K562 (cell line): ENCODE measurements at regions not wholly inside any gene's neighbourhood (a gene's known extent, or its start where the extent isn't known, plus 50 kb on each side); places are given as distances from the start of the nearest gene placed in this dataset.
"Not testable (repeated sequence)": the region's sequence is repeated elsewhere in the genome, so short reads cannot be mapped to it uniquely, and the experiment has no call there.

Source experiments
- ATAC-seq: fragments of 200-7000 bp; cut with Tn5 transposase; 3 replicates; pipeline ENCODE4 v1.9.1; 2020; ENCODE audit warnings: moderate library complexity
- BruUV-seq: library from RNA; stranded (reverse); fragments of 400-500 nt; replicated peaks from 2 replicates; lab custom pipeline; 2021; lab: Mats Ljungman, UMichigan
- CTCF ChIA-PET: fragments of 300-600 bp; formaldehyde crosslinking; extraction: SDS; loops from one replicate; lab custom pipeline; 2021; ENCODE audit warnings: low intra/inter-chr PET ratio; lab: Yijun Ruan, JAX
- POLR2A ChIA-PET: fragments of 300-600, 350-650 bp; sonication (Branson Sonifier 250); formaldehyde crosslinking; extraction: SDS; loops from one replicate; lab custom pipeline; 2021; ENCODE audit warnings: antibody characterized with exemption, inconsistent platforms; lab: Yijun Ruan, JAX
- DNase-seq, 4 experiments: peaks; one replicate each; pipeline versions ENCODE4 v3.0.0 to v3.0.0-alpha.2; 2011 to 2018; ENCODE audit warnings: low spot score in 3 of 4, mixed read lengths in 3 of 4; ENCODE audit errors: extremely low read depth in 1 of 4
- FAIRE-seq: peaks from 2 replicates; lab custom pipeline; 2011; peaks lifted over from hg19 to GRCh38; lab: Jason Lieb, UNC
- H2AFZ ChIP-seq: 2 replicates; pipeline ENCODE4 v1.6.0; 2011; ENCODE audit warnings: low read depth, low read length, control low read depth, inconsistent platforms
- H3K27ac ChIP-seq: fragments of 200-600 bp; 3 replicates; pipeline ENCODE4 v1.8.0; 2011; ENCODE audit warnings: low read depth, mild to moderate bottlenecking, control low read depth, inconsistent platforms, low read length, moderate library complexity, mixed read lengths; ENCODE audit errors: extremely low read depth
- H3K27me3 ChIP-seq, 2 experiments: fragments of 300-600 bp in 1 of 2; 2 replicates in 1 of 2; 3 replicates in 1 of 2; pipeline versions ENCODE4 v1.6.0 to v1.8.0; 2011; ENCODE audit warnings: inconsistent platforms in 2 of 2, low read length in 2 of 2, mild to moderate bottlenecking in 1 of 2, mixed read lengths in 1 of 2, moderate library complexity in 1 of 2; ENCODE audit not compliant: control insufficient read depth in 2 of 2, insufficient read depth in 2 of 2
- H3K36me3 ChIP-seq: fragments of 300-600 bp; 3 replicates; pipeline ENCODE4 v1.8.0; 2011; ENCODE audit warnings: mild to moderate bottlenecking, low read length, inconsistent platforms; ENCODE audit not compliant: control insufficient read depth, insufficient read depth
- H3K4me1 ChIP-seq, 2 experiments: fragments of 200-600 bp in 1 of 2; replicated peaks in 1 of 2; 2 replicates in 1 of 2; 3 replicates in 1 of 2; pipeline versions ENCODE4 v1.5.1 to v1.8.0; 2011; ENCODE audit warnings: inconsistent platforms in 2 of 2, low read length in 2 of 2, mild to moderate bottlenecking in 1 of 2, mixed read lengths in 1 of 2, moderate library complexity in 1 of 2; ENCODE audit not compliant: control insufficient read depth in 2 of 2, insufficient read depth in 2 of 2
- H3K4me2 ChIP-seq: 2 replicates; pipeline ENCODE4 v1.6.1; 2011; ENCODE audit warnings: low read length, control low read depth, inconsistent platforms, mixed read lengths; ENCODE audit not compliant: insufficient read depth
- H3K4me3 ChIP-seq: fragments of 200-600 bp; sonication (generic), shearing (Covaris generic); 2 replicates; pipeline ENCODE4 v1.5.1; 2016; ENCODE audit warnings: control low read depth, inconsistent platforms
- H3K79me2 ChIP-seq: fragments of 200-600 bp; 3 replicates; pipeline ENCODE4 v1.8.0; 2011; ENCODE audit warnings: low read length, inconsistent platforms; ENCODE audit not compliant: control insufficient read depth, insufficient read depth
- H3K9ac ChIP-seq, 2 experiments: 2 replicates each; pipeline versions ENCODE4 v1.6.0 to v1.6.1; 2011; ENCODE audit warnings: low read depth in 2 of 2, low read length in 2 of 2, control low read depth in 1 of 2, inconsistent platforms in 1 of 2, mild to moderate bottlenecking in 1 of 2, mixed read lengths in 1 of 2; ENCODE audit not compliant: insufficient read depth in 1 of 2
- H3K9me1 ChIP-seq: one replicate; pipeline ENCODE4 v1.6.0; 2011; ENCODE audit warnings: inconsistent platforms, mild to moderate bottlenecking, low read length, moderate library complexity; ENCODE audit not compliant: control insufficient read depth, insufficient read depth
- H3K9me3 ChIP-seq: replicated peaks from 2 replicates; pipeline ENCODE4 v1.5.1; 2011; ENCODE audit warnings: low read depth, low read length, inconsistent platforms; ENCODE audit not compliant: control insufficient read depth, insufficient read depth
- H4K20me1 ChIP-seq: replicated peaks from 2 replicates; pipeline ENCODE4 v1.6.1; 2011; ENCODE audit warnings: low read length, inconsistent platforms, mixed read lengths; ENCODE audit not compliant: control insufficient read depth, insufficient read depth
- NFIC ChIP-seq: fragments of 450-650 bp; IDR thresholded peaks from 2 replicates; pipeline ENCODE4 v1.6.1; 2017; ENCODE audit warnings: mild to moderate bottlenecking, inconsistent platforms
- NFIX ChIP-seq: fragments of 250-450 bp; sonication (Bioruptor Pico); IDR thresholded peaks from 2 replicates; pipeline ENCODE4 v1.4.0; 2020; ENCODE audit warnings: low read depth, mild to moderate bottlenecking, moderate library complexity
- PHF21A ChIP-seq: fragments of 450-650 bp; IDR thresholded peaks from 2 replicates; pipeline ENCODE4 v1.6.1; 2017; ENCODE audit warnings: low read depth, borderline replicate concordance
- TAF7 ChIP-seq: fragments of 450-650 bp; IDR thresholded peaks from 2 replicates; pipeline ENCODE4 v1.6.1; 2016; ENCODE audit warnings: missing genetic modification characterization, missing compliant biosample characterization
- ZNF766 ChIP-seq: fragments of 200-800 bp; sonication (Bioruptor generic); conservative IDR thresholded peaks from 2 replicates; pipeline ENCODE4 v1.6.1; 2016; ENCODE audit warnings: missing genetic modification characterization, missing compliant biosample characterization
- whole genome bisulfite sequencing: fragments of 100-300 bp; shearing (Covaris generic); methylation state at CpG from one replicate; pipeline ENCODE4 v1.1.6; 2016; ENCODE audit warnings: low coverage, mixed read lengths; ENCODE audit not compliant: insufficient coverage; ENCODE audit errors: missing lambda C conversion rate; 5-methylcytosine and 5-hydroxymethylcytosine counted together
- in situ Hi-C: fragments of 300-500 bp; cut with MboI; formaldehyde crosslinking; loops from 4 replicates; pipeline ENCODE4 v1.15.0; 2018; ENCODE audit warnings: inconsistent platforms, mixed read lengths
- intact Hi-C: fragments of 100-400 bp; cut with micrococcal nuclease; formaldehyde crosslinking; loops from 2 replicates; pipeline ENCODE4 v1.14.2; 2022

- H3K27ac ChIP-seq, result no peak overlapping the region
- in situ Hi-C loops, result no loop called here
- no peak overlapping the region for H3K4me2 ChIP-seq
- CTCF ChIA-PET, result no interaction called here
- no peak overlapping the region for H3K4me3 ChIP-seq
- intact Hi-C loops, result no loop called here
- no peaks in the 10 kb centered on the region for H3K9me1 ChIP-seq
- POLR2A ChIA-PET, result no interaction called here
- H3K36me3 ChIP-seq, result no peaks in the 10 kb centered on the region
- no peaks in the 10 kb centered on the region for H3K9me3 ChIP-seq
- TF ChIP-seq ZNF766 (no peak), TAF7 (no peak), PHF21A (no peak)
- H3K4me1 ChIP-seq, result no peaks in the 10 kb centered on the region
- no peaks in the 10 kb centered on the region for H3K27me3 ChIP-seq
- BruUV-seq, result no TSS peak
- FAIRE-seq, result no peak
- no peak overlapping the region for H3K9ac ChIP-seq
- H4K20me1 ChIP-seq, result no peaks in the 10 kb centered on the region
- DNase-seq, result no peak
- no peak for ATAC-seq
- WGBS, result 2% methylated on average over 4 of the region's 4 CpGs
- no peak overlapping the region for H2AFZ ChIP-seq
- no peaks in the 10 kb centered on the region for H3K79me2 ChIP-seq
Measured at GRCh38 chr16:76879420-76879819, 311.6 kb upstream of the MON1B start.

GRCh38 chr16:76880523-76880922 lies 310.5 kb upstream of the MON1B start:
- POLR2A ChIA-PET, result interaction anchor here (0.6 kb wide), 1 partner anchor 492 kb away, joined by 4 read pairs; no protein-coding TSS in a partner anchor
- H3K4me3 ChIP-seq, H3K27ac ChIP-seq, H3K36me3 ChIP-seq, ATAC-seq, CTCF ChIA-PET, H3K79me2 ChIP-seq, FAIRE-seq, intact Hi-C loops, H2AFZ ChIP-seq, H3K4me1 ChIP-seq, H3K27me3 ChIP-seq, DNase-seq, H3K9me1 ChIP-seq, H3K4me2 ChIP-seq, BruUV-seq, H3K9me3 ChIP-seq, H3K9ac ChIP-seq, in situ Hi-C loops, H4K20me1 ChIP-seq: not testable (repeated sequence)
- WGBS, result 3% methylated on average over 2 of the region's 5 CpGs
- peak; percentile 91 for TF ChIP-seq NFIX (CRISPR knock-in tag)
- TF ChIP-seq NFIC, result peak; percentile 97
